Dedifferentiated amniotic fluid mesenchymal stem cell (primary cell): ENCODE measurements at regions not wholly inside any gene's neighbourhood (a gene's known extent, or its start where the extent isn't known, plus 50 kb on each side); places are given as distances from the start of the nearest gene placed in this dataset.

ENCODE experiments used
- DNase-seq: peaks from one replicate; pipeline ENCODE4 v3.0.0-alpha.2; 2016; ENCODE audit errors: extremely low spot score

GRCh38 chr2:117714110-117714509, 100.4 kb upstream of the DDX18 start:
- no peak for DNase-seq

- DNase-seq, result no peak
Observed at GRCh38 chr2:117714745-117715417, 99.6 kb upstream of the DDX18 start.

- DNase-seq, result no peak
Observed at GRCh38 chr2:117716505-117716904, 98.0 kb upstream of the DDX18 start.

- DNase-seq, result no peak
Observed at GRCh38 chr2:117717072-117717471, 97.4 kb upstream of the DDX18 start.

- DNase-seq, result no peak
Observed at GRCh38 chr2:117718048-117718447, 96.4 kb upstream of the DDX18 start.

- DNase-seq, result no peak
Observed at GRCh38 chr2:117720765-117721164, 93.7 kb upstream of the DDX18 start.

GRCh38 chr2:117723483-117723882, 91.0 kb upstream of the DDX18 start:
- DNase-seq, result no peak

- no peak for DNase-seq
Observed at GRCh38 chr2:117723888-117724434, 90.5 kb upstream of the DDX18 start.

DNA sequence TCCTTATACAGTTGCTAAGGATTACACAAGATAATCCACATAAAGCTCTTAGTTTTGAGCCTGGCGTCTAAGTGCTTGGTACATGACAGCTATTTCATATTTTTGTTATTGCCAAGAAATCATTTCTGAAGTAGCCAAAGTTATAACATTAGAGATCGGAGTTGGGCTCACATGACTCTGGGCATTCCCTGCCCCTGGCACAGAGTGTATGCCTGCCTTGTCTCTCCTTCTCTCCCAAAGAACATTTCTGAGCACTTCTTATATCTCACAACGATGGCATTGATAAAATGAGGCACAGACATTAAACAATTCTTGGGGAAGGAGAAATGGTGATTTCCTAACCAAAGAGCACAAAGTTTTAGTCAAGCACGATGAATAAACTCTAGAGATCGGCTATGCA, 87.7 kb upstream of the DDX18 start:
- no peak for DNase-seq

DNA sequence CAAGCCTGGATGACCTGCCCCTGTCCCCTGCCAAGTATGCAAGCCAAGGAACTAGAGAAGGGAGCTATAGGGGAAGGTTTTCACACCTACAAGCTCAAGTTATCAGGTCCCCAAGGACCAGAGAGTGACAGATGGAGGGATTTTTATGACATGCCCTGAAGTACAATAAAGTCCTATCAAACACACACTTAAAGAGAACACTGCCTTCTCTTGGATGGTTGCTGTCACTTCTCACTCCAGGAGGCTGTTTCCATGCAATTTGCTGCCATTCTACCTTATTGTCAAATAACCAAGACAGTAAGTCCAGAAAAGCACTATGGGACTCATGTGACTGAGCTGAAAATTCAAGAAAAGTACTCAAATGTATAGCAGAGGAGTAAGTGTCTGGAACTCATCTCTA, 76.6 kb upstream of the DDX18 start:
- DNase-seq, result no peak

- DNase-seq, result no peak
Observed at GRCh38 chr2:117738991-117739839, 75.3 kb upstream of the DDX18 start.

- no peak for DNase-seq
Observed at GRCh38 chr2:117745537-117745936, 69.0 kb upstream of the DDX18 start.

DNA sequence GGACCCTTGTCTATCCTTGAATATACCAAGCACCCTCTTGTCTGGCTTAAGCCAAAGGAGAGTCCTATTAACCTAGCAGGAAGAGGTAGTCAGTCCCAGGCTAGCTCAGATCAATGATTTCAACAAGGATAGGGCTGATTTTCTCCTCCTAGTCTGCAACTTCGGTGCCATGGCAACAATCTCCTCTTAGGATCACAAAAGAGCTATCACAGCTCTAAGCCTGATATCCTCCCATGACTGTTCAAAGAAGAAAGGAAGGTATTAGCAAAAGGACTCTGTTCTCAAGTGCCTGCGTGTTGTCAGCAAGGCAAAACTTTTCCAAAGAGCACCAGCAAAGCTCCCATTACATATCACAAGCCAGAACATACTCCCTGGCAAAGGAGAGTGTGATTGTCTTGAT, 58.7 kb upstream of the DDX18 start:
- DNase-seq, result no peak

DNA sequence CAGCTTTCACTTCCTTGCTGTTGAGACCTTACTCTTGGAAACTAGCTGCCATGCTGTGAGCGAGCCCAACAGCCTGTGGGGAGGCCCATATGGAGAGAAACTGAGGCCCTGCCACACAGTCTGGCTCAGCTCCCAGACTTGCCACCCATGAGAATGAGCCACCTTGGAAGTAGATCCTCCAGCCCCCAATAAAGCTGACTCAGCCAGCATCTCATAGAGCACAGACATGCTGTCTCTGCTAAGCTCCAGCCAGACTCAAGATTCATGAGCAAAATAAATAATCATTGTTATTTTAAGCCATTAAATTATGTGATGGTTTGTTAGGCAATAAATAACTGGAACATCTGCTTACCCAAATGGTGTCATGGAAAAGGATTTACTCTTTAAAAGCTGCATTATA, 53.6 kb upstream of the DDX18 start:
- no peak for DNase-seq

DNA sequence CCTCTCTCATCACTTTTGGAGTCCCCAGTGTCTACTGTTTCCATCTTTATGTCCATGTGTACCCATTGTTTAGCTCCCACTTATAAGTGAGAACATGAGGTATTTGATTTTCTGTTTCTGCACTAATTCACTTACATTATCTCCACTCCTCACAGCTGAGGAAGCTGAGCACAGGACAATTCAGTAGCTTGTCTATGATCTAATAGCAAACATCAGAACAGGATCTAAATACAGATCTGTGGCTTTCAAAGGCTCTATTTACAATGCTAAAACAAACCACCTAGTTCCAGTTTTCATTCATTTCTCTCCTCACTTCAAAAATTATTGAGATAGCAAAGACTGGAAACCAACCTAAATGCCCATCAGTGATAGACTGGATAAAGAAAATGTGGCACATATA, 52.0 kb upstream of the DDX18 start:
- DNase-seq, result no peak

DNA sequence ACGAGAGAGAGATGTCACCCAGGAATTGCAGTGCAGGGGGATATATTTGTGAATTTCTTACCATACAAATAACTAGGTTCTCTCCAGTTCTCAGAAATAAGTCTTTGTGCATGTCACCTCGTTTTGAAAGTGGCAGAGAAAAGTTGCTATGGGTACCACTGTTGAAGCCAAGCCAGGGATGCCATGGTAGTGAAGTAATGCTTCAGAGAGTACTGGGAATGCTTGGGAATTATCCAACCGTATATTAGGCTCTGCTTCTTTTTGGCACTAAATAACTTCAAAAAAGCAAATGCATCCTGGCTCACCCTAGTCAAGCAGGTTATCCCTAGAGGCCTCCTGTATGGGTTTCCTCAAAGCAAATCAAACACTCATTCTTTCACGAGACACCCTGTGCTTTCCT, 50.7 kb upstream of the DDX18 start:
- no peak for DNase-seq
